Glomerular visceral epithelial cell (primary cell): ENCODE measurements at regions not wholly inside any gene's neighbourhood (a gene's known extent, or its start where the extent isn't known, plus 50 kb on each side); places are given as distances from the start of the nearest gene placed in this dataset.

Source experiments
- DNase-seq: peaks from one replicate; pipeline ENCODE4 v3.0.0-alpha.2; 2016; ENCODE audit errors: extremely low spot score

DNA sequence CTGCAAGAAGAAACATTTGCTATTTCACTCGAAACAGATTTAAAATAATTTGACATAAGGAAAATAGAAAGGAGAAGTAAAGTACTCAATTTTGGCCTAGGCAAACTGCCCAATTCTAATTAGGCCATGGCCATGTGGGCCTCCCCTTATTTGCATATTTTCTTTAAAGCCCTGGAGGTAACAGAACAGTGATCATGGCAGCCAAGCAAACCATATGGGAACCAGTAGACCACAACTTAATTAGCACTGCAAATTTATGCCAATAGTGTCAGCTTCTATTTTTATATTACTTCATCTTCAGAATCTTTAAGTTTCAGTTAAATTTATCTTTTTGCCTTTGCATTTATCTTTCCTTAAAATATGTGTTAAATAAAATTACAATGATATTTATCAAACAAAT lies 63.3 kb upstream of the THSD7A start:
- DNase-seq, result no peak

DNA sequence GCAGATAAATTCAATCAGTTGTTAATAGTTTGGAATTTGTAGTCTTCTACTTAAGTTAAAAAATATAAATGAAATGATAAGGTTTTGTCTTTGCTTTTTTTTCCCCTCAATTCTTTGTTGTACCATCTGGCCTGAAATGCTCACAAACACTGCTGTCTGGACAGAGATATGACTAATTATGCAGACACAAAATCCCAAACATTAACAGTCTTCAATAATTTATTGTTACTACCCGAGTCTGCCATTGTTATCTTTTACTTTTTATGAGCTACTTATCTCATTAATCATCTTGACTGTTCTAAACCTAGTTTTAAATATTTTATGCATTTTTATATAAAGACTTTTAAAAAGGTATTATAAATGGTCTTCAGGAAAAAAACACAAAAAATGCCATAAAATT lies 64.7 kb upstream of the THSD7A start:
- DNase-seq, result no peak

DNA sequence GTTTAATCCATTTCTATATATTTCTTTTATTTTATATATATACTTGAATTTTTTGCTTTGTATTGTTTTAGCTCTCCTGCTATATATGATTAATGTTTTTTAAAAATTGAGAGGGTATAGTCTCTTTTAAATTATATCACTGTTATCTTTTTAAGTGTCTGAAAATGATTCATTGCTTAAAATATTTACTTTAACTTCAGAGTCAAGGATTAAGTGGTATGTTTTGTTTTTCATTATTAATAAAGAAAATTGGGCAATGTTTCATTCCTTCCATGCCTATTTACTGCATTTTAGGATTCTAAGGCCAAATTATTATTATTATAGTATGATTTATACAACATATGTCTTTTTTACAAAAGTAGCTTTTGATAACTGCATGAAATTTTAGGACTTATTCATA lies 67.2 kb upstream of the THSD7A start:
- DNase-seq, result no peak

DNA sequence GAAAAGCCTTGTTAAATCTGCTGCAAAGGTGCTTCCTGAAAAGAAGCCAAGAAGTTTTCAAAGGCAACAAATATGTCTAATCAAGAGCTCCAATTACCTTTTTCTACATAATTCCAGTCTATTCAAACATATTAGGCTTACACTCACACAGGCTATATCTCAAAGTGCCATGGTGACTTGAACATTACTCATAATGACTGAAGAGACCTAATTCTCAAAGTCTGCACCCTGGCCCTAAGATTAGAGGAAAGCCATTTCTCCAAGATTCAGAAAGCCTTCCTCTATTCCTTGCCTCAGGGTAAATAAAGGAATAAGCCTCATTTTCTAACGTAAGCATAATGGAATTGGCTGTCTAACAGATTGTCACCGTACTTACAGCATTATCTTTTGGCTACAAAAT lies 78.3 kb upstream of the THSD7A start:
- no peak for DNase-seq

DNA sequence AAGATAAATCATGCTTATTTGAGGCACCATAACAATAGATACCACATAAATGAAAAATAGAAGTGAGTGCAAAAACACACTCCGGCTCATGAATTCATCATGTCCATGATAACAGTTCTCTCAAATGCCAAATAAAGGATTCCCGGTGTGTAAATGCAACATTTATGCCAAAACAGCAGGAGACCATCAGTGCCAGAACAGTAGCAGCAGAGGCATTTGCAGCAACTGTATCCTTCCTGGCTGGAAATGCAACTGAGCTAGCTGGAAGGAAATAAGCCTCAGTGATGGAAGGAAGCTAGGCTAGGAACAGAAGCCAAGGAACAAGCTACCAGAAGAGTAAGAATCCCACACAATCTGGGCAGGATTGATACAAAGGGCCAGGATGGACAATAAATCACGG lies 79.9 kb upstream of the THSD7A start:
- no peak for DNase-seq

DNA sequence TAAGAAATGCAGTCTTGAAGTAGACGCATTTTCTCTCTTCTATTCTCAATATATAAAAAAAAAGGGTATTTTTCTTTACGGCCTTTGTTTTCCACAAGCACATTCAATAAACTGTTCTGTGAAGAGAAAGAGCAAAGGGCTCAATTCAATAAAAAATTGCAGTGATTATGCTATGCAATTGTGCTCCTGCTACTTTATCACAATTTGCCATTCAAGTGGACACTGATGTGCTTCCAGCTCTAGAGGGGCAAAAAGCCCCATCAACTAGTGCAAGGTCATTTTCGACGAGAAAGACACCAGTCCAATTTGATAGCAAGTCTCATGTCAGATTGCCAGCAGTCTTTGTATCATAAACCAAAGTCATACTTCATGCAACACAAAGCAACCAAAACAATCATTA lies 82.6 kb upstream of the THSD7A start:
- DNase-seq, result no peak

DNA sequence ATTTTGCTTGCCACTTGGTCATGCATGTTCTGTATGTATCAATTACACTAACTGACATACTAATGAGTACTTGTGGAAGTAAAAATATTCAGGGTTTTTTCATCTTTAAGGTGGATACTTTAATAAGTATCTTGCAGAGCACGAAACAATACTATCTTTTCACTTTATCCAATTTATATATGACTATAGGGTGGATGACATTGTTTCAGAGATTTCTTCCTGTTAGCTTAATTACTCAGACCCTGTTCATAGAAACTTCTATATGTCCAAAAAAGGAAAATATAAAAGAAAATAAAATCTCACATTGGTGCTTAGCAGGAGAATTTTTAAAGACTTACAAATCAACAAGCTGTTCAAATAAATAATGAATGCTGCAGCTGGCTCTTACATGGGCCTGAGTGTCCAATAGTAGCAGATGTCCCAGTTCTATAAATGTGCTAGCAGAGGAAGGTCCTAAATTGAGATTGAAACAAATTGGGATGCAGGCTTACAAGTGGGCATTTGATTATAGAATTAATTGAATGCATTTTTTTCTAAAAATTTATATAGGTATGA lies 91.5 kb upstream of the THSD7A start:
- DNase-seq, result no peak

DNA sequence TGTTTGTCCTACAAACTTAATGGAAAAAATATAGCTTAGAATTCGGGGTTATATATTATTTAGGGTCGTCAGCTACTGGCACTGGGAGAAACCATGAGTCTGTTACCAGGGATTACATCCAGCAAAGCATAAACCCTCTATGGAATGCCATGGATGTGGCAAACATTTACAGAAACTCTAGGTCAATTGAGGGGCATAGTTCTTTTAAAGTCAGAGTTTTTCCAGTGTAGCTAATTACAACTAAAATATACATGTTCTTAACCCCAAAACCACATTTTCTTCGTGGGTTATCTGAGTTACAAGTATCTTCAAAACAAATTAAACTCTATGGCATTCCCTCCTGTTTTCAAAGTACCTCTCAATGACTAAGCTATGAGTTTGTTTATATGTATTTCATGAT lies 99.3 kb upstream of the THSD7A start:
- no peak for DNase-seq

DNA sequence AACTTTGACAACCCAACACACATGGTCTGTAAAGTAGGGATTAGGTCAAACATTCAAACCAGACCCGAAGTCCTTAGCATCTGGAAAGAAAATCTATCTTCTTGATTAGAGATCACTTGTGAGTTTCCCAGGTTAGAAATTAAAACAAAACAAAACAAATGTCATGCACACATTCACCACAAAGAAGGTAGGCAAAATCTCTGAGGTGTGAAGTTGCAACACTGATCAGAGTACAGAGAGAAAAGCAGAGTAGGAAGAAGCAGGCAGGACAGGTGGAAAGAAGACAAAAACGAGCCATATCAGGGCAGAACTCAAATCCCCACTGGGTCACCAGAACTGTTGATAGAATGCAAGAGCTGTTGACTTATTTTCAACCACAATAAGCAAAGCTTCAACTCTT lies 102.8 kb upstream of the THSD7A start:
- no peak for DNase-seq

DNA sequence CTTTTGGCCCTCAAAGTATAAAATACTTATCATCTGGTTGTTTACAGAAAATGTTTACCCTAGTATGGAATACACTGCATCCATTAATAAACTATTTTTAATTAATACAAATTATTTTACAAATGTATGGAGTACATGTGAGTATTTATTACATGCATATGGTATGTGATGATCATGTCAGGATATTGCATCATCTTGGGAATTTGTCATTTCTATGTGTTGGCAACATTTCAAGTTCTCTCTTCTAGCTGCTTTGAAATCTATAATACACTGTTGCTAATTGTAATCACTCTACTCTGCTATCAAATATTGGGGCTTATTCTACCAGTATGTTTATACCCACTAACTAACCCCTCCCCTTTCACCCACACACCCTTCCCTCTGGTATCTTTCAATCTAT lies 103.9 kb upstream of the THSD7A start:
- DNase-seq, result no peak

DNA sequence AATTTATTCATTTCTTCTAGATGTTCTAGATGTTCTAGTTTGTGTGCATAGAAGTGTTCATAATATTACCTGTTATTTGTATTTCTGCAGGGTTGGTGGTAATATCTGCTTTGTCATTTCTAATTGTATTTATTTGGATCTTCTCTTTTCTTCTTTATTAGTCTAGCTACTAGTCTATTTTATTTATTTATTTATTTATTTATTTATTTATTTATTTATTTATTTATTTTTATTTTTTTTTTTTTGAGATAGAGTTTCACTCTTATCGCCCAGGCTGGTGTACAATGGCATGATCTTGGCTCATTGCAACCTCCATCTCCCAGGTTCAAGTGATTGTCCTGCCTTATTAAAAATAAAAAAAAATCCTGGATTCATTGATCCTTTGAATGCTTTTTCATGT lies 114.8 kb upstream of the THSD7A start:
- DNase-seq, result no peak

DNA sequence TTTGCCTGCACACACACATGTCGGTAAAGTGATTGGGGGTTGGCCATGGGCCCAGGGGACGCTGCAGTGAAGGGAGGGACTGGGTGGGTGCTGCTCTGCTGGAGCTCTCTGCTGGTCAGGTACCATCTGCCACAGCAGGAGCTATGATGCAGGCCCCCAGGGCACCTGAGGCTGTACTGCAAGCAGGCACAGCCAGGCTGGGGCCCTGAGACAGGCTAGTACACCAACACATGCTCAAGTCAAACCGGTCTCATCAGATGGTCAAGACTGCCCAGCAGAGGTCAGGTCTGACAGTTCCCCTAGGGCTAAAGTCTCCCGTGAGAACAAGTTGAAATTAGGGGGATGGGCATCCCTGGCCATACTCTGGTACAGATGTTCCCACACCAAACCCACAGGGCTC lies 118.3 kb upstream of the THSD7A start:
- DNase-seq, result no peak

DNA sequence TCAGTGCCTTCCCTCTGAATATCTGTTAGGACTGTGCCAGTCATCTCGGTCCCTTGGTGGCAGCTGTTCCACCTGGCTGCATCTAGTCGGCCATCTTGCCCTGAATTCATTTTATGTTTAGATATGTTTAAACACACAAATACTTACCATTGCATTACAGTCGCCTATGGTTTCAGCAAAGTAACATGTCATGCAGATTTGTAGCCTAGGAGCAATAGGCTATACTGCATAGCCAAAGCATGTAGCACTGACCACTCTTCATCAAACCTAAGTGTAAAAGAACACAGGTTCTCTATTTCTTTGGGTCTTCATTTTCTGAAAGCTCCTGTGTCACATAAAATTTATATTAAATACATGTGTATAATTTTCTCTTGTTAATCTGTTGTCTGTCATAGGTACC lies 118.9 kb upstream of the THSD7A start:
- DNase-seq, result no peak

DNA sequence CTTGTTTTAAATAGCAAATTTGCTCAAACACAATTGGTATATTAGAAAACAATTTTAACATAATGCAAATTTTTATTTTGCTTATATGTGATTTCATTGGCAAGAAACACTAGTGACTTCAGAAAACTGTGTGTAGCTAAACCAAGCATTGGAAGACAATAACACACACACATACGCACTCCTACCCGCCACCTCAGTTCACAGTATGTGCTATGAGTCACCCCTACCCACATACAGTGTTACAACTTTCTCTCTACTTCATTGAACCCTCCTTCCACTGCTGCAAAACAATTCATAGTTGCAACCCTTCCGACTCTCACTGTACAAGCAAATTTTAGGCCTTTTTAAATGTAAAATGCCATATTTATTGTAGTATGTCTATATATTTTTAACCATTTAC lies 119.9 kb upstream of the THSD7A start:
- no peak for DNase-seq

DNA sequence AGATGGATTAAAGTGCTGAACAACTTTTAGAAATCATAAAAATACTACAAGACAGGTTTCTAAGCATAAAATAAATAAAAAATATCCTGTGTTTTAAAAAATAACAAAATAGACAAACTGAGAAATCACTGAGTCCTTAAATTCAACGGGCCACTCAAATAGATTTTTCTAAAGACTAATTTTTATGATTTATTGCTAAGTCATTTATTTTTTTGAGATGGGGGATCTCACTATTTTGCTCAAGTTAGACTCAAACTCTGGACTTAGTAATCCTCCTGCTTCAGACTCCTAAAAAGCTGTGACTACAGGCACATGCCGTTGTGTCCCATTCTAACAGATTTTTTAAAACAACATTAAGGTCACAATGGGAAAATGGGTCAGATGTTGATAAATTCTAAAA lies 121.0 kb upstream of the THSD7A start:
- DNase-seq, result no peak

DNA sequence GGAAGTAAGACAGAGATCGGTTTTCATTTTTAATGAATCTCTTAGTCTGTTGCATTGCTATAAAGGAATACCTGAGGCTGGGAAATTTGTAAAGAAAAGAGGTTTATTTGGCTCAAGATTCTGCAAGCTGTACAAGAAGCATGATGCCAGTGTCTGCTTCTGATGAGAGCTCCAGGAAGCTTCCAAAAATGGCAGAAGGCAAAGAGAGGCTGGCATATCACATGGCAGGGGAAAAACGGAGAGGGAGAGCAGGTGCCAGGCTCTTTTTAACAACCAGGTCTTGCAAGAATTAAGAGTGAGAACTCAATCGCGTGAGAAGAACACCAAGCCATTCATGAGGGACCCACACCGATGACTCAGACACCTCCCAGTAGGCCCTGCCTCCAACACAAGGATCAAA lies 125.0 kb upstream of the THSD7A start:
- DNase-seq, result no peak

DNA sequence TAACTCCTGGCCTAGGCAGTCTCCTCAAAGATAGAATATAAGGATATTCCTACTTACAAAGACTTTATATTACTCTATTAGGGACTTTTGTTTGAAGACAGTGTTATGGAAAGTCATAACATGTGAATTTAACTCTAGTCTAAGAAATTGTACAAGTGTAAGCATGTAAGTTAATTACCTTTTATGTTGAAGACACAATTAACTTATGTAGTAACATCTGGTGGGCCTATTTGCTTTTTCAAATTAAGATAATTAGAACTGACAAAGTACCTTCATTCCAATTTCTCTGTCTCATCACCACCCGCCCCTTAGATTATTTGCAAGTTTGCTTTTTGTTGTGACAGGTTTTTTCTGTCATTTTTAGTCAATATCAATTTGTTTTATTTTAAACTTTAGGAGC lies 126.0 kb upstream of the THSD7A start:
- DNase-seq, result no peak

DNA sequence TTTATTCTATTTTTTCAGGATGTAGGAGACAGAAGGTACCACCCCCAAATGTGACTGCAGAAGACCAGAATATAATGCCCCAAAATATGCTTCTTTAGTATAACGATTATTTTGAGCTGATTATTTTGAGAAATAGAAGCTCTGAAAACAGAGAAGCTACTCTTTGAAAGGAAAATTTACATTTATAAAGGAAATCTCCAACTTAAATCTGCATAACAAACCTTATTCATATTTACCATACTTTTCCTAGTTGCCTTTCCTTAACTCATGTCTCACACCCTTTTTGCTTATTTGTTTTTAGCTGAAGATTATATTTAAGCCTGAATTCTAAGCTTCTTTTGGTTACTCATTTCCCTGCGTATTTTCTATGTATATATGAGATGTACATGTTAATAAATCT lies 127.1 kb upstream of the THSD7A start:
- DNase-seq, result no peak

DNA sequence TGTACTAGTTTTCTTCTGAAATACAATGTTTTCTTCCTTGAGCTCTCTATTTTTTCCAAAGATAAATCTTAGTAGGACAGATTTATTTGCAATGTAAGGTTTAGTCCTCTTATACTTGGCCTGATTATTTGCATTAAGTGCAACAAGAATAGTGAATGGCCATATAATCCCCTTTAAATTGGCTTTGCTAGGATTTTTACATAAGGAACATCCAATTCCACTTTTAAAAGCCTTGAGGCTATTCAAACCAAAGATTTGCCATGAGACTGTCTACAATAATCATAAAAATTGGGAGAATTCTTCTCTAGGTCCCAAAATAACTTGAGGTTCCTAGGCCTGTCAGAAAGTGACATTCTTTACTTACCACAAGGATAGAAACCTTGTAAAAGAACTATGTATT lies 128.6 kb upstream of the THSD7A start:
- no peak for DNase-seq

DNA sequence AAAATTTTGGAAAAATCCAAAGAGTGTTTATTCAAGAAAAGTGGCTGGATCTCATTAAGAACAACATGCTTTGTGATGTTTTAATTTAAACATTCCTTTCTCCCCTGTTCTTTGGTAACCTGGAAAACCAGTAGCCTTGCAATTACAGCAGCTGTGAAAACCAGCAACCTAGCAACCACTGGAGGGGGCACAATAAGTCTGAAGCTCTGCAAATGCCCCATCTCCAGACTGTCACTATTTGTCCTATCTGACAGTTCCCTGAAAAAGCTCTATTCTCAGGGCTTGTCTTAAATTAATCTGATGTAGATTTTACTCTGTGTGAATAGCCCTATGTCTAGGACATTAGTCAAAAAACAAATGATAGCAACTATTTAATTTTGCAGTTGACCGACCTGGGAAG lies 137.6 kb upstream of the THSD7A start:
- DNase-seq, result no peak

DNA sequence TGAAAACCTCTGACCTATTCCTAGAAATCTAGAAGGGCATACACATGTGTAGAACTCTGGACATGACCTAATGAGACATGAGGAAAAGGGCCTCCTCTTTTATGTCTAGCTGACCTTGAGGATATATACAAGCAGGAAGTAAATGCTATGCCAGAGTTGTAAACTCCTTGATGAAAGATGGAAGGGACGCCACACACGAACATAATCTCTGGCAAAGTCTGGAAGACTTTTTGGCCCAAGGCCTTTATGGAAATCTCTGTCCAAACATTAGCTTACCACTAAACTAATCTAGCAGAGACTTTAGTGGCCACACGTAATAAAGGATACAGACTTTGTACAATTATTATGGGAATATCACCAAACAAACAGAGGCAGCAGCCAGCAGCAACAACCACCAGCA lies 138.1 kb upstream of the THSD7A start:
- DNase-seq, result no peak

DNA sequence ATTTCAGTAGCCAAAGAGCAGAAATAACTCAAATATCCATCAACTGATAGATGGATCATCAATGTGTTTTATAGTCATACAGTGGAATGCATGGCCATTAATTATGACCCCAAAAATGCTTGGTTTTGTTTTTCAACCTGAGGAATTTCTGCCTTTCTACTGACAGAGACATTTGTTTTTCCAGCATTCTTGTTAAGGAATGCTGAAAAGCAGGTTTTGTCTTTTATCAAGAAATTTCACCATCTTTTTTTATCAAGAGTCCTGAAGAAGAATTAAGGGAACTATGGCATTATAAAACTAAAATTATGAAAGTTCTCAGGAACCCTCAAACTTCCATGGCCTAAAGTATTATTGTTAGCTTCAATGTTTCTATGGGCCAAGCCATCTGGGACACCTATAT lies 153.4 kb upstream of the THSD7A start:
- DNase-seq, result no peak

DNA sequence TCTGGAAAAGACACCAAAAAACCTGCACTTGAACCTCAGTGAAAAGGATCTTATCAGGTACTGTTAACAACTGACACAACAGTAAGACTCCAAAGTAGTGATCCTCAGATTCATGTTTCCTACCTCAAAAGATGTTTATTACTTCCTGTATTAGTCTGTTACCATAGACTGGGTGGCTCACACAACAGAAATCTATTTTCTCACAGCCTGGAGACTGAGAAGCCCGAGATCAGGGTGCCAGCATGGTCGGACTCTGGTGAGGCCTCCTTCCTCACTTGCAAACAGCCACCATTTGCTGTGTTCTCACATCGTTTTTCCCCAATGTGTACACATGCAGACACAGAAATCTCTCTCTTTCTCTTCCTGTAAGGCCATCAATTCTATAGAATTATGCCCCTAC lies 154.0 kb upstream of the THSD7A start:
- no peak for DNase-seq

DNA sequence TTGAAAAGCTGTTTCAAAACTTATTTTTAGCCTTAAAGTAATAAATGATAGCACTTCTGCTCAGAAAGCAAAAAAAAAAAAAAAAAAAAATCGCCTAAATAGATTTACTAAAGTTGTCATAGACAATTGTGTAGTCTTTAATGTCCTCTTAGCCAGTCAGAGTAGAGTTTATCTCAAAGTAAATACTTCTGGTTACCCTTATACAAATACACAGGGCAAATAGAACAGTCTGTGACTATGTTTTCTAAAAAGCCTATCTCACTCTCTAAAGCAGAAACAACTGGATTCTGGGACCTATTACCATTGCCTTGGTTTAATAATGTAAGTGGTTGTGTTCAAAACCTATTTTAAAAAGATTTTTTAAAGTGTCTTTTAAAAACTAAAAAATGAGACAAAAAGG lies 156.2 kb upstream of the THSD7A start:
- no peak for DNase-seq

DNA sequence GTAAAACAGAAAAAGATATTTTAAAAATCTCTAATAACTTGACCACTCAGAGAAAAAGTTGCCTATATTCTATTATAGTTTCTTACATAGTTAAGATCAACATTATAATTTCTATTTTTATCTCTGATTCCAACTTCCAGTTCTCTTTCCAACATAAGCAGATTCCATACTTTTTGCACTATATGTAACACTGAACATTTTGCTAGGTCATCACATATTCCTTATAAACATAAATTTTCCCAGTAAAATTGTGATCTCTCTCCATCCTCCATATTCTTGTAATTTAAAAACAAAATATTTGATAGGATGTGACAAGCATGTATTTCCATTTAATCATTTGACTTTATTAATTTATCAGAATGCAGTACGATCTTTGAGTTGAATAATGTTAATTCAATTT lies 170.4 kb upstream of the THSD7A start:
- no peak for DNase-seq
